Spleen (tissue), 11 donors: ENCODE measurements at regions not wholly inside any gene's neighbourhood (a gene's known extent, or its start where the extent isn't known, plus 50 kb on each side); places are given as distances from the start of the nearest gene placed in this dataset.

Experiments used
- DNase-seq: peaks from one replicate; pipeline ENCODE4 v3.0.0-alpha.2; 2020
- H3K27ac ChIP-seq, 8 donors: fragments of 200-600 bp; sonication (generic) in 7 of 8; 1 replicate in 4 of 8; 2 replicates in 4 of 8; pipeline versions ENCODE4 v1.5.0 to v1.8.0; 2016 to 2021; ENCODE audit warnings: inconsistent platforms in 4 of 8, mild to moderate bottlenecking in 4 of 8, moderate library complexity in 1 of 8
- H3K27me3 ChIP-seq, 7 donors: fragments of 200-600 bp; sonication (generic) in 6 of 7; replicated peaks in 1 of 7; 1 replicate in 4 of 7; 2 replicates in 3 of 7; pipeline versions ENCODE4 v1.5.0 to v1.8.0; 2016 to 2021; ENCODE audit warnings: inconsistent platforms in 3 of 7, mild to moderate bottlenecking in 1 of 7
- H3K36me3 ChIP-seq, 6 donors: fragments of 200-600 bp; sonication (generic) in 5 of 6; 1 replicate in 4 of 6; 2 replicates in 2 of 6; pipeline versions ENCODE4 v1.5.0 to v1.8.0; 2016 to 2021; ENCODE audit warnings: inconsistent platforms in 2 of 6
- H3K4me1 ChIP-seq, 6 donors: fragments of 200-600 bp; sonication (generic) in 5 of 6; 1 replicate in 3 of 6; 2 replicates in 3 of 6; pipeline versions ENCODE4 v1.5.0 to v1.8.0; 2016 to 2021; ENCODE audit warnings: inconsistent platforms in 3 of 6
- H3K4me3 ChIP-seq, 8 donors: fragments of 200-600 bp; sonication (generic) in 7 of 8; 1 replicate in 4 of 8; 2 replicates in 4 of 8; pipeline versions ENCODE4 v1.5.0 to v1.8.0; 2016 to 2021; ENCODE audit warnings: inconsistent platforms in 4 of 8, mild to moderate bottlenecking in 4 of 8, moderate library complexity in 2 of 8
- H3K9me3 ChIP-seq, 8 donors: fragments of 200-600 bp; sonication (generic) in 7 of 8; 1 replicate in 4 of 8; 2 replicates in 4 of 8; pipeline versions ENCODE4 v1.5.0 to v1.8.0; 2016 to 2021; ENCODE audit warnings: inconsistent platforms in 4 of 8
- POLR2A ChIP-seq, 3 donors: fragments of 450-650 bp; IDR thresholded peaks; one replicate each; pipeline ENCODE4 v1.5.1; 2017; ENCODE audit warnings: antibody characterized with exemption in 3 of 3, mild to moderate bottlenecking in 1 of 3
- POLR2AphosphoS5 ChIP-seq, 3 donors: sonication (generic); formaldehyde crosslinking; IDR thresholded peaks; one replicate each; pipeline ENCODE4 v1.5.1; 2017; ENCODE audit warnings: antibody characterized with exemption in 3 of 3
- WGBS, 5 donors: extraction: QIAGEN DNeasy Blood & Tissue Kit in 3 of 5; methylation state at CpG; one replicate each; pipeline versions ENCODE4 v1.1.5 to v1.1.7; 2013 to 2018; 5-methylcytosine and 5-hydroxymethylcytosine counted together
- intact Hi-C: fragments of 100-400 bp; cut with DNase I; formaldehyde crosslinking; loops from one replicate; pipeline ENCODE4 v1.15.0; 2023; ENCODE audit warnings: low total_unique reads
- TF ChIP-seq, protein P1 (sequence below), 11 experiments: fragments of 200-600 bp in 7 of 11; fragments of 450-650 bp in 4 of 11; sonication (generic) in 4 of 11; IDR thresholded peaks in 8 of 11; conservative IDR thresholded peaks in 3 of 11; 1 replicate in 7 of 11; 2 replicates in 4 of 11; pipeline versions ENCODE4 v1.4.0 to v1.8.0; 2016 to 2021; ENCODE audit warnings: antibody characterized with exemption in 11 of 11, inconsistent platforms in 4 of 11, mild to moderate bottlenecking in 1 of 11
- donor health status: healthy with polysubstance abuse.
- donor health status: DM: no; HTN: no; CAD: no; lungs with moderate emphysema.
- donor health status: DM: no; HTN: no; CAD: no.
- donor health status: Bipolar disorder and iron deficiency.
- donor health status: healthy.
- donor health status: DM: no; HTN: no; CAD: no.
- donor health status: DM: yes; HTN: yes; CAD: no.

DNA sequence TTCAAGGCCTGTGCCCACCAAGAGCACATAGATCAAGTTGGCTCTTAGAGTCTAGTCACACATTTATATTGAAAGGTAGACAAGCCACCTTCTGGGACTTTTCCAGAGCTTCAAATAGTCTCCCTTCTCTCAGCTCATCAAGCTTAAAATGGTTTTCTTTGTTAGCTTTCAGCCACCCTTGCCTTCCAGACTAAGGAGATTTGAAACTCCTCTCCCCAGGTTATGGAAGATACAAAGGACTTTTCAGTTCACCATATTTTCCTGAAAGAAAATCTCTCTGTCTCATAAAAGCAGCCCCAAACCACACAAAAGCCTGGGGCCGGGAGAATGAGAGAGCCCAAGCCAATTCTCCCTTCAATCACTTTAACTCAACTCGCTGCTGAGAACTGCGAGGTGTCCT is 134.1 kb downstream of the ZC3H11B start:
- Histone ChIP-seq H3K4me3 (no peak overlapping the region), H3K9me3 (no peaks in the 10 kb centered on the region), H3K36me3 (no peaks in the 10 kb centered on the region), H3K27ac (no peak overlapping the region), H3K27me3 (no peaks in the 10 kb centered on the region), H3K4me1 (no peaks in the 10 kb centered on the region)
- WGBS, 5 donors = 67 to 83% (median 76%) methylated on average over 3 of the region's 3 CpGs
- intact Hi-C loops = no loop called here
- TF ChIP-seq, protein P1, sequence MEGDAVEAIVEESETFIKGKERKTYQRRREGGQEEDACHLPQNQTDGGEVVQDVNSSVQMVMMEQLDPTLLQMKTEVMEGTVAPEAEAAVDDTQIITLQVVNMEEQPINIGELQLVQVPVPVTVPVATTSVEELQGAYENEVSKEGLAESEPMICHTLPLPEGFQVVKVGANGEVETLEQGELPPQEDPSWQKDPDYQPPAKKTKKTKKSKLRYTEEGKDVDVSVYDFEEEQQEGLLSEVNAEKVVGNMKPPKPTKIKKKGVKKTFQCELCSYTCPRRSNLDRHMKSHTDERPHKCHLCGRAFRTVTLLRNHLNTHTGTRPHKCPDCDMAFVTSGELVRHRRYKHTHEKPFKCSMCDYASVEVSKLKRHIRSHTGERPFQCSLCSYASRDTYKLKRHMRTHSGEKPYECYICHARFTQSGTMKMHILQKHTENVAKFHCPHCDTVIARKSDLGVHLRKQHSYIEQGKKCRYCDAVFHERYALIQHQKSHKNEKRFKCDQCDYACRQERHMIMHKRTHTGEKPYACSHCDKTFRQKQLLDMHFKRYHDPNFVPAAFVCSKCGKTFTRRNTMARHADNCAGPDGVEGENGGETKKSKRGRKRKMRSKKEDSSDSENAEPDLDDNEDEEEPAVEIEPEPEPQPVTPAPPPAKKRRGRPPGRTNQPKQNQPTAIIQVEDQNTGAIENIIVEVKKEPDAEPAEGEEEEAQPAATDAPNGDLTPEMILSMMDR (IDR thresholded peaks at IDR 0.05 in 8 of 11, conservative IDR thresholded peaks at IDR 0.05 in 3 of 11) = no peak
- TF ChIP-seq POLR2A (IDR thresholded peaks at IDR 0.05) = no peak
- no peak for DNase-seq

DNA sequence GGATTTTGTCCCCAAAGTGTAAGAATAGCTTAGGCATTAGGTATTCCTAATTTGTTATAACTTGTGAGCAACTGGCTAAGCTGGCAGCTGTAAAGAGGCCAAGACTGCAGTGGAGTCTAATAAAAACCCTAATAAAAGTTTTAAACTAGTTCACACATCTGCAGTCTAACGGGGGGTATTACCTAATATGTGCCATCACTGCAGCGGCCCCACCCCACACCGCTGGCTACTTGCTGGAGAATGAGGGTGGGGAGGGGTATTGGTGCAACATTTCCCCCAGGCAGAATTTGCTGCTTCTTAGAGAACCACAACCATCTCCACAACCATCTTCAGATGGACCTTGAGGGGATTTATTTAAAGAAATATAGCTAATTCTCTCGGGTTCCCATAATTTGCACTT is 135.0 kb downstream of the ZC3H11B start:
- H3K4me3 ChIP-seq = no peak overlapping the region
- no peak overlapping the region for H3K27ac ChIP-seq
- H3K27me3 ChIP-seq = no peaks in the 10 kb centered on the region
- H3K4me1 ChIP-seq = no peaks in the 10 kb centered on the region
- TF ChIP-seq, protein P1 (IDR thresholded peaks at IDR 0.05 in 8 of 11, conservative IDR thresholded peaks at IDR 0.05 in 3 of 11) = no peak
- TF ChIP-seq POLR2AphosphoS5 (IDR thresholded peaks at IDR 0.05) (no peak), POLR2A (IDR thresholded peaks at IDR 0.05) (no peak)
- H3K9me3 ChIP-seq = no peaks in the 10 kb centered on the region
- H3K36me3 ChIP-seq = no peaks in the 10 kb centered on the region
- intact Hi-C loops = no loop called here
- DNase-seq = no peak
- 80 to 89% (median 87%) methylated on average over 4 of the region's 4 CpGs for WGBS, 5 donors

DNA sequence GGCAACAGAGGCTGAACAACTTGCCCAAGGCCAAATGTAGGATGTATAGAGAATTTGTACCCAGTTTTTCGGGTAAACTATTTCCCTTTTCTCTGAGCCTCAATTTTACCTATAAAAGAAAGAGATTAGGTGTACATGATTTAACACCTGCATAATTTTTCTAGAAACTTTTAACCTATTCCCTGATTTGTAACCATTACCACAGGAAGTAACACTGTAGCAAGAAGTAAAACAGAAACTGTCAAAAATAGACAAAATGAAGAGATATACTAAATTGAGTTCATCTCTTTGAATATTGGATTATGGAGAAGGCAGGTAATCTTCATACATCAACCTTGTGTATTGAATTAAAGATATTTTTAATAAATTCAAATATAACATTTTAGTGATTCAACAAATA is 136.2 kb downstream of the ZC3H11B start:
- H3K36me3 ChIP-seq = no peaks in the 10 kb centered on the region
- intact Hi-C loops = no loop called here
- H3K9me3 ChIP-seq = no peaks in the 10 kb centered on the region
- TF ChIP-seq, protein P1 (IDR thresholded peaks at IDR 0.05 in 8 of 11, conservative IDR thresholded peaks at IDR 0.05 in 3 of 11) = no peak
- TF ChIP-seq POLR2AphosphoS5 (IDR thresholded peaks at IDR 0.05) = no peak
- TF ChIP-seq POLR2A (IDR thresholded peaks at IDR 0.05) = no peak
- no peaks in the 10 kb centered on the region for H3K27me3 ChIP-seq
- H3K27ac ChIP-seq = no peak overlapping the region
- DNase-seq = no peak
- no peaks in the 10 kb centered on the region for H3K4me1 ChIP-seq
- no peak overlapping the region for H3K4me3 ChIP-seq
- WGBS, 5 donors = 67 to 87% (median 80%) methylated on average over 1 of the region's 1 CpG

DNA sequence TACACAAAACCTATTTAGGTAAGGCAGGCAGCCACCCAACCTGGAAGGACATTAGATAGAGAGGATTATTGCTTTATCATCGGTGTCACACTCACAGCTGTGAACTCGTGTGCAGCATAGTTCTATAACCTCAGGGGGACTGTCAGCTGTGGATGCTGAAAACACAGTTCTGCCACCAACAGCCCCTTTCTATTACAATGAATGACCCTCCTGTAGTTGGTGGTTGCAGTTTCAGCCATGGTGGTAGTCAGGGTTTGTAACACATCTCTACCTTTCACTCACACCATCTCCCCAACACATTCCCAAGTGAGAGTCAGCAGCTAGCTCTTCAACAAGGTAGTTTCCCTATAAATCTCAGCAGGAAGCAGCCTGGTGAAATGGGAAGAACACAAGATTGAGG is 136.8 kb downstream of the ZC3H11B start:
- 57 to 76% (median 70%) methylated on average over 2 of the region's 2 CpGs for WGBS, 5 donors

More for the DNA sequence above, 136.8 kb downstream of the ZC3H11B start:
- H3K4me1 ChIP-seq = no peaks in the 10 kb centered on the region
- TF ChIP-seq POLR2AphosphoS5 (IDR thresholded peaks at IDR 0.05) = no peak
- TF ChIP-seq, protein P1 (IDR thresholded peaks at IDR 0.05 in 8 of 11, conservative IDR thresholded peaks at IDR 0.05 in 3 of 11) = no peak
- no peak for TF ChIP-seq POLR2A (IDR thresholded peaks at IDR 0.05)
- H3K9me3 ChIP-seq = no peaks in the 10 kb centered on the region
- no peaks in the 10 kb centered on the region for H3K36me3 ChIP-seq
- no peak overlapping the region for H3K27ac ChIP-seq
- H3K4me3 ChIP-seq = no peak overlapping the region
- DNase-seq = no peak
- no peaks in the 10 kb centered on the region for H3K27me3 ChIP-seq
- intact Hi-C loops = no loop called here
